GM21423 (cell line): ENCODE measurements at regions not wholly inside any gene's neighbourhood (a gene's known extent, or its start where the extent isn't known, plus 50 kb on each side); places are given as distances from the start of the nearest gene placed in this dataset.
"Not testable (repeated sequence)": the region's sequence is repeated elsewhere in the genome, so short reads cannot be mapped to it uniquely, and the experiment has no call there.

ENCODE experiments used
- ATAC-seq: cut with Tn5 transposase; IDR thresholded peaks from one replicate; pipeline ENCODE4 v1.9.1; 2021; ENCODE audit warnings: mild to moderate bottlenecking, moderate library complexity; ENCODE audit not compliant: unreplicated experiment

DNA sequence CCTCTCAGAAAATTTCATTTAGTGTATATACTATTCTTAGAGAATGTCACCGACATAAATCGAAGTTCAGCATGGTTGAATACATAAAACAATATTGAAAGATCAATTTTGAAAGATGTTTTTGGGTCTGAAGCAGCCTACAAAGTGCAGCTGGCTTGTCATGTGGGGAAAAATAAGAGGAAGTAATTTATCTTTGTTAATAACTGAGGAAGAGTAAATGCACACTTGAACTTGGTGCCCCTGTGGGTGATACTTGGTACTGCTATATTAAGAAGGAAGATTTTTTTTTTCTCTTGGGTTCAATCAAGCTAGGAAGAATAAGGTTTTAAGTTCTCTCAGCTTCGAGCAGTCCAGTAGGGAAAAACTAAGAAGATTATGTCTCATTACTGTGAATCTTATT, 661.3 kb downstream of the RPL10L start:
- ATAC-seq: no peak

- ATAC-seq: no peak
Observed at GRCh38 chr14:45976001-45976400, 675.6 kb downstream of the RPL10L start.

GRCh38 chr14:45972416-45972815, 679.2 kb downstream of the RPL10L start:
- no peak for ATAC-seq

DNA sequence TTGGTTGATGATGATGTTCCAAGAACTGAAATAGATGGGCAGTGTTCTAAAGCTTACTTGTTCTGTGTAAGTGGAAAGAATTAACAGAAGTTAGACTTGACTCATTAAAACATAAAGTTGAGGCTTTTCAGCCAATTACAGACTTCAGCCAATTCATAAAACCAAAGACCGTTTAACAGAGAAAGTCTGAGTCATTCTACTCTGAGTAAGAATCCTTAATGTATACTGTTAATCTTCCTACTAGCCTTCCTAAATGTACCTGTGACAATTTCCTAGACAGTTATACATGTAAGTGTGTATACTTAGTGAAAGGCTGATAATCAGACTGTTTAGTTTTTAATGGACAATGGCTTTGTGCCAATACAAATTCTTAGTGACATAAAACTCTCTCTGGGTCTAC, 681.0 kb downstream of the RPL10L start:
- ATAC-seq: no peak

DNA sequence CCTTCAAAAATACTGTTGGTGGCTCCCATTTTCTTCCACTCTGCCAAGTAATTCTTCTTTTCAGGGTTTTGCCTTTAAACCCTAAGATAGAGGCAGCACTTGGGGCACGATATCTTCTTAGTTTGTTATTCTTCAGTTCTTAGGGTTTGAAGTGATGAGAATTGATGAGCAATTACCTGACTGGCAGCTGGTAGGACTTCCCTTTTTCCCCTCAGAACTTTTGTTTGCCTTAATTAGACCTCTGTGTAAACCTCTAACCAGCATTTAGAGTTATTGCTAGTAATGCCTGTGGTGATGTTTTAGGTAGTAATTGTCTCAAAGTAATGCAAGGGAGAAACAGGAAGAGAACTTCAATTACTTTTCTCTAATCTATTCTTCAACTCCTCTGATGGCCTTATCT, 683.5 kb downstream of the RPL10L start:
- ATAC-seq: no peak

- ATAC-seq: no peak
Observed at GRCh38 chr14:45949479-45949878, 696.5 kb upstream of the MIS18BP1 start.

GRCh38 chr14:45947830-45948229, 694.8 kb upstream of the MIS18BP1 start:
- ATAC-seq: no peak

DNA sequence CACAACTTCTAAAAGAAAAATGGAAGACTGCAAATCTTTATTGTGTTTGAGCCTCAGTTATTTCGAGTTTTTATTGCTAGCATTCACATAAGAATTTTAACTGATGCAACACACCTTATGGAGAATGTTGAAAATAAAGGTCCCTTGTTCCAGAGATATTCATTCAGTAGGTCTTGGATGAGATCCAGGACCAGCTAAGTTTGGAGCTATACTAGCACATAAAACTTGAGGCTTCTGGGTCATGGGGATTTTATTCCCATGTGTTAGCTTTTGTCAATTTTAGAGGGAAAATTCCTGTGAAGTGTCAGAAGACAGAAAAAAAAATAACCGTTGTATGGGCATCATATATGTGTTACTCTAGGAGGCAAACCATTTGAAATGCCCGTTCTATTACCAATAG, 693.2 kb upstream of the MIS18BP1 start:
- no peak for ATAC-seq

- ATAC-seq: no peak
Observed at GRCh38 chr14:45940318-45940717, 687.3 kb upstream of the MIS18BP1 start.

GRCh38 chr14:45939572-45939971, 686.6 kb upstream of the MIS18BP1 start:
- ATAC-seq: no peak

GRCh38 chr14:45919995-45920394, 667.0 kb upstream of the MIS18BP1 start:
- not testable (repeated sequence) for ATAC-seq

DNA sequence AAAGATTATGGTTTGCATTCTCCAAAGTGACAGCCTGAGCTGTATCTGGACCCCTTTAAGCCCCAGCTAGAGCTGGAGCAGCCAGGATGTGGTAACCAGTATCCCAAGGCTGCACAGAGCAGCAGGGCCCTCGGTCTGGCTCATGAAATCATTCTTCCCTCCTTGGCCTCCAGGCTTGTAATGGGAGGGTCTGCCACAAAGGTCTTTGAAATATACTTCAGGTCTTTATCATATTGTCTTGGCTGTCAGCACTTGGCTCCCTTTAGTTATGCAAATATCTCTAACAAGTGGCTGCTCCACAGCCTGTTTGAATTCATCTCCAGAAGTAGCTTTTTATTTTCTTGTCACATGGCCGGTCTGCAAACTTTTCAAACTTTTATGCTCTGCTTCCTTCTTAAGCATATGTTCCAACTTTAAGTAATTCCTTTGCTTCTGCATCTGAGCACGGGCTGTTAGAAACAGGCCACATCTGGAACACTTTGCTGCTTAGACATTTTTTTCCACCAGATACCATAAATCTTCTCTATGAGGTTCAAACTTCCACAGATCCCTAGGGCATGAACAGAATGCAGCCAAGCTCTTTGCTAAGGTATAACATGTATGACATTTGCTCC, 663.4 kb upstream of the MIS18BP1 start:
- ATAC-seq: no peak

DNA sequence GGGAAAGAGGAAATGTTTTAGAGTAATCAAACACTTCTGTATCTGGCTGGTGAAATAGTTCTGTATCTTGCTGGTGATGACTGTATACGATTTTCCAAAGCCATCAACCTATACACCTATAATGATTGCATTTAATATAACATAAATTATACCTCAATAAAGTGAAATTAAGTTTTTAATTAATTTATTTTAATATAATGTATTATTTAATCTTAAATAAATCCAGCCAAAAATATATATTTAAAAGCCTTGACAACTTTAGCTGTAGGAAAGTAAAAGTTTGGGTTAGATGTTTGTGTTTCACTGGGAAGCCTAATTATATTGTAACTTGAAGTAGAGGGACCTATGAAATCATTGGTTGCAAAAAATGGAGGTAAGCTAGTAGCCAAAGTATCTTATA, 654.8 kb upstream of the MIS18BP1 start:
- ATAC-seq: no peak

GRCh38 chr14:45906257-45906656, 653.3 kb upstream of the MIS18BP1 start:
- ATAC-seq: peak; percentile 67

DNA sequence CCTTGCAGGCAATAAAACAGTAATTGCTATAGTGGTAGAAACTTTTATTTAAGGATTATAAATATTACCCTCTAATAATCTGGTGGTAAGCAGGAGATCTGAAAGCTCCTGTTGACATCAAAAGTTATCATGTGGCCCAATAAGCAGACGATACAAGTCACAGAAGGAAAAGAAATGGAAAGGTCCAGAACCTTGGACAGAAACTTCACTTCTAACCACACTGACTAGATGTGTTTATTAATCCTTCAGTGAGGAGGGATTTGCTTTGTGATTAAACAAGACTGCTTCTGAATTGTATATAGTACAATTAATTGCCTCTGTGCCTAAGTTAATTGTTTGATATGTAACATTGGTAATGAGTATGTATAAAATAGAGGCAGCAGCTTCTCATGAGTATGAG, 652.7 kb upstream of the MIS18BP1 start:
- ATAC-seq: no peak

GRCh38 chr14:45904314-45904713, 651.3 kb upstream of the MIS18BP1 start:
- ATAC-seq: no peak

GRCh38 chr14:45902241-45902640, 649.2 kb upstream of the MIS18BP1 start:
- no peak for ATAC-seq

- no peak for ATAC-seq
Observed at GRCh38 chr14:45897439-45897838, 644.4 kb upstream of the MIS18BP1 start.

GRCh38 chr14:45893127-45893526, 640.1 kb upstream of the MIS18BP1 start:
- no peak for ATAC-seq

DNA sequence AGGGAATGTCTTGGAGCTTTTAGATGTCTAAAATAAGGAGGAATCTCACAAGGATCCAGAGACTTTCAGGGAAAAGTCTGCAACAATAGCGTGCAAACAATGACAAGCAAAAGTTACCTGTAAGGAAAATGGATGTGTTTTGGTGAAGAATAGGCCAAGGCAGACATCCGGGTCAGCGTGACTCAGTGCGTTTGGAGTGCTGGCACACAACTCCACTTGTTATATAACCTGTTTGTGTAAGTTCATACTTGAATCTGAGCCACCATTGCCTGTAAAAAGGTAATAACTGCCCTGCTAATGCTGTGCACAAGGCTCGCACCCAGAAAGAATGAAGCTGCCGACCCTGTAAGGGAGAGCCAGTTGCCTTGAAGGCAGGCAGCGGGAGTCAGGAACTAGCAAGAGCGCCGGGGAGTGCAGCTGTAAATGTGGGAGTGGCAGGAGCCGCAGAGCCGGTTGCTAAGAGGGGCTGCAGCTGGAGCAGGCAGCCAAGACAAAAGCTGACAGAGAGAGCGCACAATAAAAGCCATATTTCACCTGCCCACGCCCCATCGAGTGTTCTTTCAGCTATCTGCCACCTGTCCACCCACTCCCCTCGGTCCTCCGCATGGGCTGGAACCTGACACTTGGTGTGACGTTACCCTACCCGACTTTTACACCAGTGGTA, 638.5 kb upstream of the MIS18BP1 start:
- ATAC-seq: no peak

GRCh38 chr14:45888766-45889285, 635.8 kb upstream of the MIS18BP1 start:
- ATAC-seq: not testable (repeated sequence)

DNA sequence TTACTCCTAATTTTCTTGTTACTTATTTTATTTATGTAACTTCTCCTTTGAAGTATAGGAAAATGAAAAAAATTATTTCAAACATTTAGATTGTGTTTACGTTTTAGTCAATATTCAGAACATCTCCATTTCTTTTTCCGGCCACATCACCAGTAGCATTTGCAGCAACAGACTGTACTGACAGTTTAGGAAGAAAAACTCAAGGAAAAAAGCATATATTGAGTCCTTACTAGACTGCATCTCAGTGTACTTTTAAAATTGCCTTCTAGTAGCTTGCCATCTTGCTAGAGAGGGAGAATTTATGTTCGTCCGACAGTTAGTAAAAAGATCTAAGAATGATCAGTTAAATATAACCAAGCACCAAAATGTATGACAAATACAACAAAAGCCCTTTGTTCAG, 625.0 kb upstream of the MIS18BP1 start:
- ATAC-seq: no peak

DNA sequence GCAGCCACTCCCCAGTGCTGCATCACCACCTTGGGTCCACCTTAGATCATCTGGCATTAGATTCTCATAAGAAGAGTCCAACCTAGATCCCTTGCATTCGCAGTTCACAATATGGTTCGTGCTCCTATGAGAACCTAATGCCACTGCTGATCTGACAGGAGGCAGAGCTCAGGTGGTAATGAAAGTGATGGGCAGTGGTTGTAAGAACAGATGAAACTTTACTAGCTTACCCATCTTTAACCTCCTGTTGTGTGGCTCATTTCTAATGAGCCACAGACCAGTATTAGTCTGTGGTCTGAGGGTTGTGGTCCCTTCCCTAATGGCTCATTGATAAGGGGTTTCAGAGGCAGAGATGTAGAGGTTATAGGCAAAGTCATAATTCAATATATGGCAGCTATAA, 615.9 kb upstream of the MIS18BP1 start:
- peak; percentile 37 for ATAC-seq
